HG02571 (cell line): ENCODE measurements at regions not wholly inside any gene's neighbourhood (a gene's known extent, or its start where the extent isn't known, plus 50 kb on each side); places are given as distances from the start of the nearest gene placed in this dataset.

Source experiments
- ATAC-seq: cut with Tn5 transposase; IDR thresholded peaks from one replicate; pipeline ENCODE4 v1.9.1; 2021; ENCODE audit warnings: mild to moderate bottlenecking, moderate library complexity; ENCODE audit not compliant: unreplicated experiment

- no peak for ATAC-seq
These were observed 1866.1 kb upstream of the NUDT12 start for GRCh38 chr5:105428451-105429380.

DNA sequence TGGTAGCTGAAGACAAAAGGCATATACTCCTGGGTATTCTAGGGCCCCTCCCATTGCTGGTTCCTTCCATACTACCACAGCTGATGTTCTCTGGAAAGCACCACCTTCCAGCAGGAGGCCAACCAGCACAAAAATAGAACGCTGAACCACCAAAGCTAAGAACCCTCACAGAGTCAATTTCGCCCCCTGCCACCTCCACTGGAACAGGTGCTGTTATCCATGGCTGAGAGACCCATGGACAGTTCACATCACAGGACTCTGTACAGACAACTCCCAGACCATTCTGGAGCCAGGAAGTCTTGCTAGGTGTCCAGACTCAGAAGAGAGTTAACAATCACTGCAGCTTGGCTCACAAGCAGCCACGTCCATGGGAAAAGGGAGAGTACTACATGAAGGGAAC lies 1851.5 kb upstream of the NUDT12 start:
- no peak for ATAC-seq

DNA sequence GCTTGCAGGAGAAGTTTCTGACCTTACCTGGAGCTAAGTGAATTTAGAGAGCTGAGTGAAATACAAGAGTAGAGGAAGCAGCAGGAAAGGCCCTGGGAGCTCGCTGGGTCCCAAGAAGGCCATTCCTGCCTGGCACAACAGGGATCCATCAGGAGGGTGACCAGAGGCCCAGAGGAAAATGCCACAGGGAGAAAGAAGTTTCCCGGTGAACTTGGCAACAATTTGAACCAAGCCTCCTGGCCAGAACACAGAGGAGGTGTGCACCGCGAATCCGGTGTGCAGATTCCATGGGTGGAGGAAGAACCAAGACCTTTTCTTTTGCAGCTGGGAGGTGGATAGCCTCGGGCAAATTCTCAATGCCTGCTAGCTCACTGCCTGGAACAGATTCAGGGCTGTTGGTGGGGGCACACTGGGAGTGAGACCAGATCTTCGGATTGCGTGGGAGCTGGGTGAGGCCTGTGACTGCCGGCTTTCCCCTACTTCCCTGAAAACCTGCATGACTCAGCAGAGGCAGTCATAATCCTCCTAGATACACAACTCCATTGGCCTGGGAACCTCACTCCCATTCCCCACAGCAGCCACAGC lies 1850.9 kb upstream of the NUDT12 start:
- ATAC-seq, result no peak

DNA sequence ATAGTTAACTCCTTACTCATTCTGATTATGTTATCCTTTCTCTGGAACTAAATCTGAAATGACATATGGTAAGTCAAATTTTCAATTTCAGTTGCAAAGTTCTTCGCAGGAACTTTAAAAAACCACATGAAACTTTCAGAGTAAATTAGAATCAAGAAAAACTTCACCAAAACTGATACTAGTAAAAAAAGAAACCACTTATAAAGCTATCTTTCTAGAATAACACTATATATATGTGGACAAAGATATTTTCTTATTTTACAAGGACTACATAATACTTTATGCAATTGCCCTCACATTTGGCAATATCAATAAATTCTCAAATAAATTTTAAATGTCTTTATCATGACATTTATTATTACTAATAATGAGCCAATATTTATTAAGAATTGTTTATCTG lies 1847.1 kb upstream of the NUDT12 start:
- no peak for ATAC-seq

GRCh38 chr5:105407200-105407599 lies 1844.6 kb upstream of the NUDT12 start:
- ATAC-seq, result no peak

DNA sequence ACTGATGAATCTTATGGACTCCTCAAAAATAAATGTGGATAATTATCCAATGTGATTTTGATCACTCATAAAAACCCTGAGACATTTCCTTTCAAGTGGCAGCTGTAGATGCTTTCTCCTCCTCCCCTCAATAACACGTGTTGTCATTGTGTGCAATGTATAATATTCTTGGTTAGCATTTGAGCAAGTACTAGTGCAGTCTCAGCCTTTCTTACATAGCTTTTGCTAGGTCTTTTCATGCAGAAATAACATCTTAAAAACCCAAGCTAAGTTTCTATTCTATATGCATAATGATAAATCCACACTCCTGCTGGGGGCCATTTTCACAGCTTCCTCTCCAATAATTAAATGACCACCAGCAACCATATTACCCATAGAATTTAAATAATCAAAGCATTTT lies 1835.2 kb upstream of the NUDT12 start:
- ATAC-seq, result no peak

- no peak for ATAC-seq
These were observed 1830.1 kb upstream of the NUDT12 start for GRCh38 chr5:105392710-105393149.

DNA sequence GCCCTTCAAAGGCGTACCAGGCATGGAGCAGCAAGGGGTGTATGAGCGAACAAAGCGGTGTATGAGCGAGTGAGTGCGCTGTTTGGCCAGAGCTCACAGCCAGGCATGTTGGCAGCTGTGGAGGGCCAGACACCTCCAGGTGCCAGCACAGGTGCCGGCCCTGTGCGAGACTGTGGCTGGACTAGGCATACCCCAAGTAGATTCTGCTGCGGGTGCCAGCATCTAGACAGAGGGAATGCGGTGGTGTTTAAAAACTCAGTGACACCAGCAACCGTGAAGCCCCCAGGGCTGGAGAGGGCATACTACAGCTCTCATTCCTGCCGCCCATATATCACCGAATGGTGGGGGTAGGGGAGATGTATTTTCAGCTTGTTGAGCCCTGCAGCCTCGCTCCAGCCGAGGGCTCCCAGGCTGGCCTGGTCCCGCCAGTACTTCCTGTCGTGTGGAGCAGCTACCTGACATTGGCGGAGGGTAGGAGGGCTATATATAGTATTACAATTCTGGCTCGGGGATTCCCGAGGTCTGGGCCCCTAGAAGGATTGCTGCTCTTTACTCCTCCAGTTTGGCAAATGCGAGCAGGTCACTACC lies 1829.6 kb upstream of the NUDT12 start:
- no peak for ATAC-seq

- no peak for ATAC-seq
These were observed 1817.5 kb upstream of the NUDT12 start for GRCh38 chr5:105380126-105380525.

GRCh38 chr5:105371169-105371568 lies 1808.6 kb upstream of the NUDT12 start:
- ATAC-seq, result no peak

DNA sequence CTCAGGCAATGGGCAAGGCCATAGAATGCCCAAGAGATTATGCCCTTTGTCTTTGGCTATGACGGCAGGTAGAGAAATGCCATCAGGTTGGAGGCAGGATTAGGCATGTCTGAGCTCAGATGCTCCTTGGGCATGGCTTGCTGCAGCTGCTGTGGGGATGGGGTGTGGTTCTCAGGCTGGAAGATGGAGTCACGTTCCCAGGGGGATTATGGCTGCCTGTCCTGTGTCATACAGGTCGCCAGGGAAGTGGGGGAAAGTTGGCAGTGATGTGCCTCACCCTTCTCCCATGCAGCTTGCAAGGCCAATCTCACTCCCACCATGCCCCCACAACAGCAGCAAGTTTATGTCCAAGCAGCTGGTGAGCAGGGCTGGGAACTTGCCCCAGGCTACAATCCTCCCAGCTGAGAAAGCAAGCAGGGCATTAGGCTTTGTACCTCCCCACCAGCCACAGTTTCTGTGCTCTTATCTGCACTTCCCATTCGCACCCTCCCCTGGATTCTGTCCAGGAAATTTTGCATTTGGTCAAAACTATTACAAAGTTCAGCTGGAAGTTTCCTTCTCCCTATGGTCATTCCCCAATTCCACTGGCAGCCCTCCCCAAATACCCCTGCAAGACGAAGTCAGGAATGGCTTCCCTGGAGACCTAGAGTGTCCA lies 1788.0 kb upstream of the NUDT12 start:
- ATAC-seq, result no peak

DNA sequence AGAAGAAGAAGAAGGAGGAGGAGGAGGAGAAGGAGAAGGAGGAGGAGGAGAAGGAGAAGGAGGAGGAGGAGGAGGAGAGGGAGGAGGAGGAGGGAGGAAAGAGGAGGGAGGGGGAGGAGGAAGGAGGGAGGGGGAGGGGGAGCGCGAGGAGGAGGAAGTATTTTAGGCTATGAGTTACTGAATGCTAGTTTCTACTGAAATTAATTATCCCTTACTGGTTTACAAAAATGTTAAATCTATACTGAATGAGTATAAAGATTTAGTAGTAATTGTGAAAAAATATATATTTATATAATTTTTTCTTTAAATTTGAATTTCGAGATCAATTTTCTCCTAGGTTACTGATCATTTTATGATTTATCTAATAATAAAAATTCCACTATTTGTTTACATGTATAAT lies 1769.0 kb upstream of the NUDT12 start:
- no peak for ATAC-seq

- no peak for ATAC-seq
These were observed 1767.6 kb upstream of the NUDT12 start for GRCh38 chr5:105330185-105330584.

- no peak for ATAC-seq
These were observed 1742.3 kb upstream of the NUDT12 start for GRCh38 chr5:105304859-105305258.

- no peak for ATAC-seq
These were observed 1726.4 kb upstream of the NUDT12 start for GRCh38 chr5:105288946-105289345.

DNA sequence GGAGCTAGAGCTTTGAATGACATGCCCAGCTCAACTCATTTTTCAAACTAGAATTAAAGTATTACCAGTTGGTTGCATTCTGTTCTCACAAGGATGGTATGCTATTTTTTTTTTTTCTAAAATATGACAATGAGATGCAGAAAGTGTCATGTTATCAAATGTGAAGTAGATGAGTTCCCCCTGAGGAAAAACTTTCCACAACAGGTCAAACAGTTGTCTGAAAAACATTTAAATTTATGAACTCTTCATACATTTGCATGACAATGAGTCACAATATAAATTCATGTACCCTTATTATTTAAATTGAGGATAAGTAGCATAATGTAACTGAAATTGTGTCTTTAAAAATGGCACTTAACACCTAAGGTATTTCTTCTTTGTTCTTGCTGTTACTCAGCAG lies 1720.5 kb upstream of the NUDT12 start:
- ATAC-seq, result no peak

- ATAC-seq, result no peak
These were observed 1711.5 kb upstream of the NUDT12 start for GRCh38 chr5:105274079-105274478.

GRCh38 chr5:105263515-105263914 lies 1700.9 kb upstream of the NUDT12 start:
- no peak for ATAC-seq

- ATAC-seq, result no peak
These were observed 1697.1 kb upstream of the NUDT12 start for GRCh38 chr5:105259581-105260217.

- no peak for ATAC-seq
These were observed 1676.0 kb upstream of the NUDT12 start for GRCh38 chr5:105238561-105238960.
